Bronchial epithelial cell (primary cell): ENCODE measurements at regions not wholly inside any gene's neighbourhood (a gene's known extent, or its start where the extent isn't known, plus 50 kb on each side); places are given as distances from the start of the nearest gene placed in this dataset.

Experiments used
- DNase-seq: peaks from one replicate; pipeline ENCODE4 v3.0.0-alpha.2; 2010; ENCODE audit warnings: low read depth
- FAIRE-seq: peaks from 2 replicates; lab custom pipeline; 2011; peaks lifted over from hg19 to GRCh38; lab: Jason Lieb, UNC
- H3K27me3 ChIP-seq: 2 replicates; pipeline ENCODE4 v1.5.1; 2011; ENCODE audit warnings: low read length; ENCODE audit not compliant: control insufficient read depth, insufficient read depth
- H3K36me3 ChIP-seq: 2 replicates; pipeline ENCODE4 v1.5.1; 2011; ENCODE audit warnings: low read length; ENCODE audit not compliant: control insufficient read depth, insufficient read depth
- H3K4me3 ChIP-seq: 2 replicates; pipeline ENCODE4 v1.5.1; 2011; ENCODE audit warnings: mild to moderate bottlenecking, low read depth, low read length, control low read depth
- CTCF ChIP-seq: IDR thresholded peaks from 2 replicates; pipeline ENCODE4 v1.5.1; 2011; ENCODE audit warnings: mild to moderate bottlenecking, moderate library complexity, low read length, control low read depth, inconsistent platforms; ENCODE audit not compliant: insufficient read depth, severe bottlenecking

- Histone ChIP-seq H3K36me3 (no peaks in the 10 kb centered on the region), H3K4me3 (no peak overlapping the region), H3K27me3 (no peaks in the 10 kb centered on the region)
- TF ChIP-seq CTCF = no peak
- DNase-seq (peak; percentile 98), FAIRE-seq (peak; percentile 72)
Observed at GRCh38 chr2:219722276-219722879, 94.9 kb downstream of the SLC4A3 start.

- DNase-seq = no peak
- Histone ChIP-seq H3K4me3 (no peak overlapping the region), H3K27me3 (no peaks in the 10 kb centered on the region), H3K36me3 (no peaks in the 10 kb centered on the region)
- no peak for FAIRE-seq
- no peak for TF ChIP-seq CTCF
Observed at GRCh38 chr2:219723311-219723710, 95.9 kb downstream of the SLC4A3 start.

GRCh38 chr2:219724628-219725027, 97.2 kb downstream of the SLC4A3 start:
- Histone ChIP-seq H3K4me3 (no peak overlapping the region), H3K36me3 (no peaks in the 10 kb centered on the region), H3K27me3 (no peaks in the 10 kb centered on the region)
- peak; percentile 47 for DNase-seq
- no peak for FAIRE-seq
- TF ChIP-seq CTCF = no peak

GRCh38 chr2:219726916-219727315, 99.5 kb downstream of the SLC4A3 start:
- TF ChIP-seq CTCF = no peak
- DNase-seq (no peak), FAIRE-seq (no peak)
- H3K4me3 ChIP-seq = no peak overlapping the region
- no peaks in the 10 kb centered on the region for H3K36me3 ChIP-seq
- no peaks in the 10 kb centered on the region for H3K27me3 ChIP-seq

- Histone ChIP-seq H3K4me3 (no peak overlapping the region), H3K27me3 (no peaks in the 10 kb centered on the region), H3K36me3 (no peaks in the 10 kb centered on the region)
- no peak for TF ChIP-seq CTCF
- FAIRE-seq = no peak
- no peak for DNase-seq
Observed at GRCh38 chr2:219727771-219728429, 100.5 kb downstream of the SLC4A3 start.
